Lung microvascular endothelial cell (primary cell): ENCODE measurements at regions not wholly inside any gene's neighbourhood (a gene's known extent, or its start where the extent isn't known, plus 50 kb on each side); places are given as distances from the start of the nearest gene placed in this dataset.
A peak's percentile ranks its signal among the peaks of the same experiment; 100 is the strongest.

Experiments used
- DNase-seq, 2 donors: peaks; one replicate each; pipeline versions ENCODE4 v3.0.0 to v3.0.0-alpha.2; 2010; ENCODE audit warnings: low read depth in 2 of 2

GRCh38 chr5:74131250-74131649, 505.3 kb downstream of the ARHGEF28 start:
- DNase-seq, result no peak

GRCh38 chr5:74130155-74130897, 504.3 kb downstream of the ARHGEF28 start:
- no peak for DNase-seq

- peak; percentile 65 to 91 for DNase-seq
Measured at GRCh38 chr5:74127381-74128320, 501.7 kb downstream of the ARHGEF28 start.

- DNase-seq, result no peak
Measured at GRCh38 chr5:74126294-74126693, 500.3 kb downstream of the ARHGEF28 start.

GRCh38 chr5:74124826-74125225, 498.8 kb downstream of the ARHGEF28 start:
- no peak for DNase-seq

GRCh38 chr5:74123929-74124328, 497.9 kb downstream of the ARHGEF28 start:
- no peak for DNase-seq

- no peak for DNase-seq
Measured at GRCh38 chr5:74122979-74123590, 497.1 kb downstream of the ARHGEF28 start.

GRCh38 chr5:74122175-74122574, 496.2 kb downstream of the ARHGEF28 start:
- DNase-seq, result peak in 1 of 2 donors; percentile 34

GRCh38 chr5:74120585-74120984, 494.6 kb downstream of the ARHGEF28 start:
- DNase-seq, result no peak

GRCh38 chr5:74118071-74118470, 492.1 kb downstream of the ARHGEF28 start:
- DNase-seq, result no peak

- no peak for DNase-seq
Measured at GRCh38 chr5:74116984-74117383, 491.0 kb downstream of the ARHGEF28 start.

- DNase-seq, result no peak
Measured at GRCh38 chr5:74116266-74116665, 490.3 kb downstream of the ARHGEF28 start.

GRCh38 chr5:74113927-74114326, 487.9 kb downstream of the ARHGEF28 start:
- no peak for DNase-seq

GRCh38 chr5:74113196-74113540, 487.2 kb downstream of the ARHGEF28 start:
- no peak for DNase-seq

GRCh38 chr5:74112372-74113195, 486.6 kb downstream of the ARHGEF28 start:
- no peak for DNase-seq

- DNase-seq, result no peak
Measured at GRCh38 chr5:74111764-74112163, 485.8 kb downstream of the ARHGEF28 start.

- no peak for DNase-seq
Measured at GRCh38 chr5:74109344-74109743, 483.3 kb downstream of the ARHGEF28 start.

GRCh38 chr5:74107899-74108298, 481.9 kb downstream of the ARHGEF28 start:
- no peak for DNase-seq

GRCh38 chr5:74105126-74105780, 479.3 kb downstream of the ARHGEF28 start:
- DNase-seq, result no peak

- peak in 1 of 2 donors; percentile 7 for DNase-seq
Measured at GRCh38 chr5:74103131-74104023, 477.4 kb downstream of the ARHGEF28 start.
